ENCODE measurements at regions not wholly inside any gene's neighbourhood (a gene's known extent, or its start where the extent isn't known, plus 50 kb on each side); places are given as distances from the start of the nearest gene placed in this dataset.

DNA sequence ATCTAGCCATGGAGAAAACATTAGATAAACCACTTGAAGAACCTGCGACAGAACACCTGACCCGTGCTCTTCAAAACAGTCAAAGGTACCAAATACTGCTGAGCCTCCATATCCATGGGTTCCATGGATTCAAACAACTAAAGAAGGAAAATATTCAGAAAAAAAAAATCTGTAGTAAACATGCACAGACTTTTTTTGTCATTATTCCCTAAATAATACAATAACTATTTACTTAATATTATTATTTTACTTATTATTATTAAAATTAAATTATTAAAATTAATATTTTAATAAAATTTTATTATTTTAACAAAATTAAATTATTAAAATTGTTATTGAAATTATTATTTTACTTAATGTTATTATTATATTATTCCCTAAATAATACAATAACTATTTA, 101.0 kb upstream of the PDE1C start:
- ATAC-seq: no peak
- TF ChIP-seq GLIS3 (CRISPR knock-in tag; IDR thresholded peaks at IDR 0.05) (no peak), CSDC2 (CRISPR knock-in tag; IDR thresholded peaks at IDR 0.05) (no peak), ZNF565 (CRISPR knock-in tag; conservative IDR thresholded peaks at IDR 0.05; ENCODE audit: low read depth) (no peak), BACH2 (CRISPR knock-in tag; IDR thresholded peaks at IDR 0.05; ENCODE audit: borderline replicate concordance) (no peak), ZFP30 (CRISPR knock-in tag; IDR thresholded peaks at IDR 0.05) (no peak), RARB (CRISPR knock-in tag; IDR thresholded peaks at IDR 0.05) (no peak), TSHZ2 (CRISPR knock-in tag; IDR thresholded peaks at IDR 0.05) (no peak), ZFP3 (CRISPR knock-in tag; IDR thresholded peaks at IDR 0.05) (no peak), ZC3H10 (CRISPR knock-in tag; IDR thresholded peaks at IDR 0.05) (no peak), ZNF8 (CRISPR knock-in tag; IDR thresholded peaks at IDR 0.05) (no peak), POU6F1 (CRISPR knock-in tag; IDR thresholded peaks at IDR 0.05; ENCODE audit: borderline replicate concordance, low read depth) (no peak), ISL1 (CRISPR knock-in tag; IDR thresholded peaks at IDR 0.05) (no peak), OSR1 (CRISPR knock-in tag; IDR thresholded peaks at IDR 0.05) (no peak), SNAI2 (CRISPR knock-in tag; IDR thresholded peaks at IDR 0.05) (no peak)
- TF ChIP-seq, protein P1, sequence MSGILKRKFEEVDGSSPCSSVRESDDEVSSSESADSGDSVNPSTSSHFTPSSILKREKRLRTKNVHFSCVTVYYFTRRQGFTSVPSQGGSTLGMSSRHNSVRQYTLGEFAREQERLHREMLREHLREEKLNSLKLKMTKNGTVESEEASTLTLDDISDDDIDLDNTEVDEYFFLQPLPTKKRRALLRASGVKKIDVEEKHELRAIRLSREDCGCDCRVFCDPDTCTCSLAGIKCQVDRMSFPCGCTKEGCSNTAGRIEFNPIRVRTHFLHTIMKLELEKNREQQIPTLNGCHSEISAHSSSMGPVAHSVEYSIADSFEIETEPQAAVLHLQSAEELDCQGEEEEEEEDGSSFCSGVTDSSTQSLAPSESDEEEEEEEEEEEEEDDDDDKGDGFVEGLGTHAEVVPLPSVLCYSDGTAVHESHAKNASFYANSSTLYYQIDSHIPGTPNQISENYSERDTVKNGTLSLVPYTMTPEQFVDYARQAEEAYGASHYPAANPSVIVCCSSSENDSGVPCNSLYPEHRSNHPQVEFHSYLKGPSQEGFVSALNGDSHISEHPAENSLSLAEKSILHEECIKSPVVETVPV (CRISPR knock-in tag; IDR thresholded peaks at IDR 0.05): no peak
- TF ChIP-seq, protein P2, sequence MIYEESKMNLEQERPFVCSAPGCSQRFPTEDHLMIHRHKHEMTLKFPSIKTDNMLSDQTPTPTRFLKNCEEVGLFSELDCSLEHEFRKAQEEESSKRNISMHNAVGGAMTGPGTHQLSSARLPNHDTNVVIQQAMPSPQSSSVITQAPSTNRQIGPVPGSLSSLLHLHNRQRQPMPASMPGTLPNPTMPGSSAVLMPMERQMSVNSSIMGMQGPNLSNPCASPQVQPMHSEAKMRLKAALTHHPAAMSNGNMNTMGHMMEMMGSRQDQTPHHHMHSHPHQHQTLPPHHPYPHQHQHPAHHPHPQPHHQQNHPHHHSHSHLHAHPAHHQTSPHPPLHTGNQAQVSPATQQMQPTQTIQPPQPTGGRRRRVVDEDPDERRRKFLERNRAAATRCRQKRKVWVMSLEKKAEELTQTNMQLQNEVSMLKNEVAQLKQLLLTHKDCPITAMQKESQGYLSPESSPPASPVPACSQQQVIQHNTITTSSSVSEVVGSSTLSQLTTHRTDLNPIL (CRISPR knock-in tag; IDR thresholded peaks at IDR 0.05; ENCODE audit: low read depth): no peak

DNA sequence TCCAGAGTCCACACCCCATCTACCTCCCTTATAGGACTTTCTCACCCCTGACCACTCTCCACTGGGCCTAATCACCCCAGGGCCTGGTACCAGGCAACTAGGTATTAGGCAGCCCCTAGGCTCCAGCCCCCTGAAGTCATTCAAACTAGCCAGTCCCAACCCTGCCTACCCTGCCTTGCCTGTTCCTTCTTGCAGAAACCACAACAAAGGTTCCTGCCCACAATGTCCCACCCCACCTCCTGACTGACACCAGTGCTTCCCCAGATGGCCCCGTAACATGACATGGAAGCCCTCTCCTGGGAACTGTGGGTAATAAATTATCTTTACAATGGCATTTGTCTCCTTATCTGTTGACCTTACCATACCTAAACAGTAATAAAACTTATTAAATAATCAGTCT, 100.6 kb upstream of the PDE1C start:
- ATAC-seq: no peak
- TF ChIP-seq SNAI2 (CRISPR knock-in tag; IDR thresholded peaks at IDR 0.05) (no peak), ZNF8 (CRISPR knock-in tag; IDR thresholded peaks at IDR 0.05) (no peak), GLIS3 (CRISPR knock-in tag; IDR thresholded peaks at IDR 0.05) (no peak), ZC3H10 (CRISPR knock-in tag; IDR thresholded peaks at IDR 0.05) (no peak), ISL1 (CRISPR knock-in tag; IDR thresholded peaks at IDR 0.05) (no peak), RARB (CRISPR knock-in tag; IDR thresholded peaks at IDR 0.05) (no peak), ESRRG (CRISPR knock-in tag; IDR thresholded peaks at IDR 0.05) (no peak), TOX (CRISPR knock-in tag; IDR thresholded peaks at IDR 0.05; ENCODE audit: borderline replicate concordance) (no peak), BACH2 (CRISPR knock-in tag; IDR thresholded peaks at IDR 0.05; ENCODE audit: borderline replicate concordance) (no peak), PPARA (CRISPR knock-in tag; IDR thresholded peaks at IDR 0.05; ENCODE audit: borderline replicate concordance) (no peak), ZNF70 (CRISPR knock-in tag; IDR thresholded peaks at IDR 0.05) (no peak)

DNA sequence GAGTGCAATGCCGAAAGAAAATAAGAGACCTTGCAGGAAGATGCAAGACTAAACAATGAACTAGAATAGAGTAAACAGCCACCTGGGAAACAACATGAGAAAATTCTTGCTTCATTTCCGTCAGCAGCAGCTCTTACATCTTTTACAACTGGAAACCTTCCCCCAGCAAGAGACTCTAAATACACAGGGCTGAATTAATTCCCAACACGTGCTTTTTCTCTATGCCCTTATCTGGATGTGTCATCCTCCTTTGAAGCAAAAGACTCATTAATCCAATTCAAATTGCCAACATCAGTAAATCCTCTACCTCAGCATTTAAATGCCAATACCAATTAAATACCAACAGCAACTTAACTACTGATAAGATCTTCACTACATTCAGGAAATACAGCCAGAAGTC, 99.0 kb upstream of the PDE1C start:
- no peak for ATAC-seq
- no peak for TF ChIP-seq CSDC2 (CRISPR knock-in tag; IDR thresholded peaks at IDR 0.05)
- no peak for TF ChIP-seq SNAI2 (CRISPR knock-in tag; IDR thresholded peaks at IDR 0.05)
- TF ChIP-seq, protein P2 (CRISPR knock-in tag; IDR thresholded peaks at IDR 0.05; ENCODE audit: low read depth): no peak

DNA sequence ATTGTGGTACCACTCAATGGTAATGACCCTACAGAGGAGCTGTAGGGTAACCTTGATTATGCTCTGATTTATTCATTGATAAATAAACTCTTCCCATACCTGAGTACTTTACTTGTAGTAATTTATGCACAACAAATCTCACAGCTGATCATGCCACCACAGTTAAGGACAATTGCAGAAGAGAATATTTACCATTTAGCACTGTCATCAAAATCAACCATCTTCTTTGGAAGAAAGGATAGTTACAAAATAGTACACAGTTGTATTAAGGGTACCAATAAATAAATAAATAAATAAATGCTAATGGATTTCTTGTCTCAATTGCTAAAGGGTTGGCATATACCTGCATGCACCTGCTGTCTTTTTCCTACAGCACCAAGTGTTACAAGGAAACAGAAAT, 97.6 kb upstream of the PDE1C start:
- ATAC-seq: no peak
- TF ChIP-seq SNAI2 (CRISPR knock-in tag; IDR thresholded peaks at IDR 0.05) (no peak), RARB (CRISPR knock-in tag; IDR thresholded peaks at IDR 0.05) (no peak), TCF4 (CRISPR knock-in tag; IDR thresholded peaks at IDR 0.05; ENCODE audit: borderline replicate concordance) (no peak), TSHZ2 (CRISPR knock-in tag; IDR thresholded peaks at IDR 0.05) (no peak), TOX (CRISPR knock-in tag; IDR thresholded peaks at IDR 0.05; ENCODE audit: borderline replicate concordance) (no peak), CSDC2 (CRISPR knock-in tag; IDR thresholded peaks at IDR 0.05) (no peak), ESRRG (CRISPR knock-in tag; IDR thresholded peaks at IDR 0.05) (no peak), ARNTL (CRISPR knock-in tag; IDR thresholded peaks at IDR 0.05; ENCODE audit: borderline replicate concordance, low read depth) (no peak), ZFP3 (CRISPR knock-in tag; IDR thresholded peaks at IDR 0.05) (no peak), ZNF565 (CRISPR knock-in tag; conservative IDR thresholded peaks at IDR 0.05; ENCODE audit: low read depth) (no peak), GLIS3 (CRISPR knock-in tag; IDR thresholded peaks at IDR 0.05) (no peak), ZFP30 (CRISPR knock-in tag; IDR thresholded peaks at IDR 0.05) (no peak), ZNF8 (CRISPR knock-in tag; IDR thresholded peaks at IDR 0.05) (no peak), BACH2 (CRISPR knock-in tag; IDR thresholded peaks at IDR 0.05; ENCODE audit: borderline replicate concordance) (no peak)
- TF ChIP-seq, protein P1 (CRISPR knock-in tag; IDR thresholded peaks at IDR 0.05): no peak
